ENCODE measurements at regions not wholly inside any gene's neighbourhood (a gene's known extent, or its start where the extent isn't known, plus 50 kb on each side); places are given as distances from the start of the nearest gene placed in this dataset.

GRCh38 chr5:33235824-33236223 is 204.9 kb upstream of the TARS1 start:
- Histone ChIP-seq H3K79me2 (ENCODE audit: control insufficient read depth, insufficient read depth, low read length) (no peaks in the 10 kb centered on the region), H3K27ac (ENCODE audit: control insufficient read depth, insufficient read depth, low read length) (no peak overlapping the region), H3K4me2 (ENCODE audit: control insufficient read depth, extremely low read depth, insufficient read depth, low read depth, low read length) (no peak overlapping the region), H3K27me3 (ENCODE audit: control insufficient read depth, extremely low read depth, insufficient read depth, low read length) (no peaks in the 10 kb centered on the region), H2AFZ (ENCODE audit: control insufficient read depth, low read length) (no peak overlapping the region), H3K36me3 (ENCODE audit: control insufficient read depth in 2 of 2, extremely low read depth in 1 of 2, insufficient read depth in 2 of 2, low read length in 2 of 2) (no peaks in the 10 kb centered on the region), H4K20me1 (ENCODE audit: control insufficient read depth, extremely low read depth, insufficient read depth, low read length) (no peaks in the 10 kb centered on the region), H3K9me3 (ENCODE audit: control insufficient read depth, low read depth, low read length) (no peaks in the 10 kb centered on the region), H3K4me3 (ENCODE audit: control insufficient read depth in 2 of 3, extremely low read depth in 1 of 3, insufficient read depth in 2 of 3, low read depth in 1 of 3, low read length in 3 of 3) (no peak overlapping the region), H3K9ac (ENCODE audit: control insufficient read depth, extremely low read depth, insufficient read depth, low read length) (no peak overlapping the region), H3K4me1 (ENCODE audit: control insufficient read depth, extremely low read depth, insufficient read depth, low read length) (no peaks in the 10 kb centered on the region), H3K9me1 (ENCODE audit: control insufficient read depth, extremely low read depth, insufficient read depth, low read length) (no peaks in the 10 kb centered on the region)
- no peak for TF ChIP-seq EZH2 (IDR thresholded peaks at IDR 0.05; ENCODE audit: low read length)
- TF ChIP-seq, protein P1, sequence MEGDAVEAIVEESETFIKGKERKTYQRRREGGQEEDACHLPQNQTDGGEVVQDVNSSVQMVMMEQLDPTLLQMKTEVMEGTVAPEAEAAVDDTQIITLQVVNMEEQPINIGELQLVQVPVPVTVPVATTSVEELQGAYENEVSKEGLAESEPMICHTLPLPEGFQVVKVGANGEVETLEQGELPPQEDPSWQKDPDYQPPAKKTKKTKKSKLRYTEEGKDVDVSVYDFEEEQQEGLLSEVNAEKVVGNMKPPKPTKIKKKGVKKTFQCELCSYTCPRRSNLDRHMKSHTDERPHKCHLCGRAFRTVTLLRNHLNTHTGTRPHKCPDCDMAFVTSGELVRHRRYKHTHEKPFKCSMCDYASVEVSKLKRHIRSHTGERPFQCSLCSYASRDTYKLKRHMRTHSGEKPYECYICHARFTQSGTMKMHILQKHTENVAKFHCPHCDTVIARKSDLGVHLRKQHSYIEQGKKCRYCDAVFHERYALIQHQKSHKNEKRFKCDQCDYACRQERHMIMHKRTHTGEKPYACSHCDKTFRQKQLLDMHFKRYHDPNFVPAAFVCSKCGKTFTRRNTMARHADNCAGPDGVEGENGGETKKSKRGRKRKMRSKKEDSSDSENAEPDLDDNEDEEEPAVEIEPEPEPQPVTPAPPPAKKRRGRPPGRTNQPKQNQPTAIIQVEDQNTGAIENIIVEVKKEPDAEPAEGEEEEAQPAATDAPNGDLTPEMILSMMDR (optimal IDR thresholded peaks at IDR 0.05 in 1 of 3, IDR thresholded peaks at IDR 0.05 in 1 of 3, conservative IDR thresholded peaks at IDR 0.05 in 1 of 3; ENCODE audit: extremely low read depth in 1 of 3, insufficient read depth in 2 of 3, low read length in 3 of 3) = no peak
- FAIRE-seq = no peak
- DNase-seq (ENCODE audit: low read depth, low spot score) = no peak
- dilution Hi-C loops (cut with MboI; ENCODE audit: extremely low pct_ligation_motif_present, low sequenced_read_pairs) = no loop called here

DNA sequence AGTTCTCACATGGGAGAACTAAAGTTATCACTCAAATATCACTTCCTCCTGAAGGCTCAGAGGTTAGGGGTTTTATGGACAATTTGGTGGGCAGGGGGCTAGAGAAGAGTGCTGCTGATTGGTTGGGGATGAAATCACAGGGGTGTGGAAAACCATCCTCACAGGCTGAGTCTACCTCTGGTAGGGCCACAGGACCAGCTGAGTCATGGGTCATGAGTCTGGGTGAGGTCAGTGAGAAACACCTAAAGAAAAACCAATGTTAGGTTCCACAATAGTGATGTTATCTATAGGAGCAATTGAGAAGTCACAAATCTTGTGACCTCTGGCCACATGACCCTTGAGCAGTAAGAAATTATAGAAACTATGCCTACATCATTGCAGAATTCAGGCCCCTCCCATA is 203.3 kb upstream of the TARS1 start:
- DNase-seq (ENCODE audit: low read depth, low spot score) = no peak

More for the DNA sequence above, 203.3 kb upstream of the TARS1 start:
- TF ChIP-seq, protein P1 (optimal IDR thresholded peaks at IDR 0.05 in 1 of 3, IDR thresholded peaks at IDR 0.05 in 1 of 3, conservative IDR thresholded peaks at IDR 0.05 in 1 of 3; ENCODE audit: extremely low read depth in 1 of 3, insufficient read depth in 2 of 3, low read length in 3 of 3) = no peak
- no peak for TF ChIP-seq EZH2 (IDR thresholded peaks at IDR 0.05; ENCODE audit: low read length)
- Histone ChIP-seq H3K79me2 (ENCODE audit: control insufficient read depth, insufficient read depth, low read length) (no peaks in the 10 kb centered on the region), H3K9me1 (ENCODE audit: control insufficient read depth, extremely low read depth, insufficient read depth, low read length) (no peaks in the 10 kb centered on the region), H2AFZ (ENCODE audit: control insufficient read depth, low read length) (no peak overlapping the region), H3K4me3 (ENCODE audit: control insufficient read depth in 2 of 3, extremely low read depth in 1 of 3, insufficient read depth in 2 of 3, low read depth in 1 of 3, low read length in 3 of 3) (no peak overlapping the region), H3K36me3 (ENCODE audit: control insufficient read depth in 2 of 2, extremely low read depth in 1 of 2, insufficient read depth in 2 of 2, low read length in 2 of 2) (no peaks in the 10 kb centered on the region), H4K20me1 (ENCODE audit: control insufficient read depth, extremely low read depth, insufficient read depth, low read length) (no peaks in the 10 kb centered on the region), H3K4me1 (ENCODE audit: control insufficient read depth, extremely low read depth, insufficient read depth, low read length) (no peaks in the 10 kb centered on the region), H3K4me2 (ENCODE audit: control insufficient read depth, extremely low read depth, insufficient read depth, low read depth, low read length) (no peak overlapping the region), H3K9me3 (ENCODE audit: control insufficient read depth, low read depth, low read length) (no peaks in the 10 kb centered on the region), H3K9ac (ENCODE audit: control insufficient read depth, extremely low read depth, insufficient read depth, low read length) (no peak overlapping the region), H3K27ac (ENCODE audit: control insufficient read depth, insufficient read depth, low read length) (no peak overlapping the region), H3K27me3 (ENCODE audit: control insufficient read depth, extremely low read depth, insufficient read depth, low read length) (no peaks in the 10 kb centered on the region)
- dilution Hi-C loops (cut with MboI; ENCODE audit: extremely low pct_ligation_motif_present, low sequenced_read_pairs) = no loop called here
- FAIRE-seq = no peak
